Astrocyte (in vitro differentiated cells and primary cell): ENCODE measurements at regions not wholly inside any gene's neighbourhood (a gene's known extent, or its start where the extent isn't known, plus 50 kb on each side); places are given as distances from the start of the nearest gene placed in this dataset.

Experiments used
- CTCF ChIP-seq: IDR thresholded peaks from 2 replicates; pipeline ENCODE4 v1.5.1; 2011; ENCODE audit warnings: low read depth, mild to moderate bottlenecking, inconsistent platforms, low read length, moderate library complexity; ENCODE audit not compliant: insufficient read depth
- EZH2 ChIP-seq: IDR thresholded peaks from 2 replicates; pipeline ENCODE4 v1.6.1; 2012; ENCODE audit warnings: mild to moderate bottlenecking, low read length, inconsistent platforms; ENCODE audit not compliant: insufficient read depth

DNA sequence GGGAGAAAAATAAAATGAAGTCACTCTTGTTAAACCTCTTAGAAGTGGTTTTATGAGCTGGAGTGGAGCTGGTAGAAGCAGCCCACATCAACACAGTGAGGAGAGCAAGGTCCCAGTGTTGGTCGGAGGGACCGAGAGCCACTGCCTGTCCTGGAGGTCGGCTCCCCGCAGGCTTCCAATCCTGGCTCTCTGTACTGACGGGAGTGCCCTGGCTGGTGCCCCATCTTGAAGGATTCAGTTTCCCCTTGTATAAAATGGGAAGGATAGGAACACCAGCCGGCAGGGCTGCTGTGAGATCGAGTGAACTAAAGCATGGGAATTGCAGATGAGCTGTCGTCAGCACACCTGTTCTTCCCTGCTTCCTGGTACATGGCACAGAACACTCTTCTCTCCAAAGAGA, 104.3 kb upstream of the ID2 start:
- TF ChIP-seq CTCF, result no peak
- no peak for TF ChIP-seq EZH2
